GM12878 (cell line): ENCODE measurements at regions not wholly inside any gene's neighbourhood (a gene's known extent, or its start where the extent isn't known, plus 50 kb on each side); places are given as distances from the start of the nearest gene placed in this dataset.

Experiments
- ATAC-seq: fragments of 200-7000 bp; cut with Tn5 transposase; 3 replicates; pipeline ENCODE4 v1.9.1; 2020; ENCODE audit warnings: mild to moderate bottlenecking, moderate library complexity
- BruUV-seq: library from RNA; stranded (reverse); fragments of 400-500 nt; replicated peaks from 2 replicates; lab custom pipeline; 2021; lab: Mats Ljungman, UMichigan
- CTCF ChIA-PET: fragments of 300-600 bp; sonication (Branson Sonifier 250); formaldehyde crosslinking; extraction: SDS; loops from one replicate; lab custom pipeline; 2021; ENCODE audit warnings: inconsistent platforms; lab: Yijun Ruan, JAX
- POLR2A ChIA-PET: fragments of 350-600 bp; formaldehyde crosslinking; extraction: SDS; loops from one replicate; lab custom pipeline; 2021; ENCODE audit warnings: inconsistent platforms; lab: Charles Lee
- RAD21 ChIA-PET: fragments of 300-600 bp; sonication (Branson Sonifier 250); formaldehyde crosslinking; loops from one replicate; lab custom pipeline; 2023; ENCODE audit warnings: antibody characterized with exemption; ENCODE audit not compliant: unreplicated experiment; lab: Charles Lee
- SMC1A ChIA-PET: fragments of 300-600 bp; sonication (Branson Sonifier 250); formaldehyde crosslinking; loops from one replicate; lab custom pipeline; 2023; ENCODE audit not compliant: unreplicated experiment, uncharacterized antibody; lab: Charles Lee
- DNase-seq: peaks from one replicate; pipeline ENCODE4 v3.0.0-alpha.2; 2011; ENCODE audit warnings: low read depth, low spot score
- FAIRE-seq: peaks from 3 replicates; lab custom pipeline; 2011; peaks lifted over from hg19 to GRCh38; lab: Jason Lieb, UNC
- H2AFZ ChIP-seq: 2 replicates; pipeline ENCODE4 v1.6.0; 2011; ENCODE audit warnings: low read depth, low read length, control low read depth; ENCODE audit not compliant: control insufficient read depth
- H3K27ac ChIP-seq: 2 replicates; pipeline ENCODE4 v1.5.1; 2011; ENCODE audit warnings: control low read depth; ENCODE audit not compliant: control insufficient read depth, insufficient read depth
- H3K27me3 ChIP-seq, 2 experiments: replicated peaks in 1 of 2; 2 replicates each; pipeline versions ENCODE4 v1.6.0 to v1.6.1; 2011; ENCODE audit warnings: low read length in 1 of 2; ENCODE audit not compliant: control insufficient read depth in 2 of 2, insufficient read depth in 2 of 2
- H3K36me3 ChIP-seq, 2 experiments: 2 replicates each; pipeline ENCODE4 v1.5.1; 2011; ENCODE audit warnings: low read length in 1 of 2; ENCODE audit not compliant: control insufficient read depth in 2 of 2, insufficient read depth in 2 of 2
- H3K4me1 ChIP-seq: 2 replicates; pipeline ENCODE4 v1.6.1; 2011; ENCODE audit warnings: mild to moderate bottlenecking, low read length, moderate library complexity, mixed read lengths; ENCODE audit not compliant: control insufficient read depth, insufficient read depth
- H3K4me2 ChIP-seq: 2 replicates; pipeline ENCODE4 v1.6.0; 2011; ENCODE audit warnings: control low read depth; ENCODE audit not compliant: control insufficient read depth, insufficient read depth
- H3K4me3 ChIP-seq: fragments of 200-600 bp; sonication (generic); 2 replicates; pipeline ENCODE4 v1.5.1; 2016
- H3K79me2 ChIP-seq: 2 replicates; pipeline ENCODE4 v1.6.0; 2011; ENCODE audit warnings: low read length; ENCODE audit not compliant: control insufficient read depth, insufficient read depth
- H3K9ac ChIP-seq: 2 replicates; pipeline ENCODE4 v1.8.0; 2011; ENCODE audit warnings: low read length, control low read depth, mixed read lengths; ENCODE audit not compliant: control insufficient read depth, insufficient read depth
- H3K9me3 ChIP-seq: replicated peaks from 3 replicates; pipeline ENCODE4 v1.5.1; 2011; ENCODE audit warnings: mild to moderate bottlenecking, low read length; ENCODE audit not compliant: control insufficient read depth, insufficient read depth
- H4K20me1 ChIP-seq: 2 replicates; pipeline ENCODE4 v1.6.0; 2011; ENCODE audit not compliant: control insufficient read depth, insufficient read depth
- SP1 ChIP-seq: IDR thresholded peaks from one replicate; pipeline ENCODE4 v1.6.1; 2011; ENCODE audit warnings: low read depth, low read length
- ZBTB11 ChIP-seq: fragments of 450-650 bp; formaldehyde crosslinking; IDR thresholded peaks from 2 replicates; pipeline ENCODE4 v1.5.0; 2022; ENCODE audit warnings: mild to moderate bottlenecking, missing genetic modification characterization
- ZSCAN29 ChIP-seq: fragments of 450-650 bp; IDR thresholded peaks from 2 replicates; pipeline ENCODE4 v1.6.1; 2017; ENCODE audit warnings: mild to moderate bottlenecking, moderate library complexity
- in situ Hi-C: fragments of 300-500 bp; cut with MboI; formaldehyde crosslinking; loops from 9 replicates; pipeline ENCODE4 v1.14.3; 2018; ENCODE audit warnings: mixed read lengths
- intact Hi-C: fragments of 100-400 bp; cut with micrococcal nuclease; formaldehyde crosslinking; loops from one replicate; pipeline ENCODE4 v1.14.2; 2022; ENCODE audit not compliant: unreplicated experiment

- no peak overlapping the region for H3K27ac ChIP-seq
- ATAC-seq (no peak), FAIRE-seq (no peak)
- intact Hi-C loops = loop anchor here (10.0 kb wide), 3 partner anchors 362 to 912 kb away; no protein-coding TSS in a partner anchor
- H2AFZ ChIP-seq = no peak overlapping the region
- H3K79me2 ChIP-seq = no peaks in the 10 kb centered on the region
- in situ Hi-C loops = no loop called here
- H3K4me1 ChIP-seq = no peaks in the 10 kb centered on the region
- H3K4me2 ChIP-seq = no peak overlapping the region
- ChIA-PET SMC1A (interaction anchor here (0.7 to 1.8 kb wide), 4 partner anchors 23 to 700 kb away, joined by 3 to 4 read pairs (median 3); no protein-coding TSS in a partner anchor), POLR2A (no interaction called here)
- TF ChIP-seq SP1 = no peak
- no peak for TF ChIP-seq ZBTB11 (CRISPR knock-in tag)
- TF ChIP-seq ZSCAN29 = no peak
- TF ChIP-seq, all 136 proteins: peak for 0
- BruUV-seq = no TSS peak
- no peak overlapping the region for H3K9ac ChIP-seq
- no peak overlapping the region for H3K4me3 ChIP-seq
- ChIA-PET RAD21 (interaction anchor here (0.9 kb wide), 2 partner anchors 10 to 135 kb away, joined by 3 to 4 read pairs; no protein-coding TSS in a partner anchor), CTCF (interaction anchor here (1.1 kb wide), 1 partner anchor 153 kb away, joined by 3 read pairs; no protein-coding TSS in a partner anchor)
- no peak for DNase-seq
- peaks cover 5% of the 10 kb centered on the region; the same call in 1 of the 3 replicates for H3K9me3 ChIP-seq
- no peaks in the 10 kb centered on the region for H3K27me3 ChIP-seq
- no peaks in the 10 kb centered on the region for H4K20me1 ChIP-seq
- H3K36me3 ChIP-seq = no peaks in the 10 kb centered on the region
Measured at GRCh38 chr10:89952751-89953150, 251.4 kb downstream of the KIF20B start.
